Stimulated activated effector memory CD8-positive, alpha-beta T cell treated with anti-CD3 and anti-CD28 coated beads, Interleukin-12 subunit alpha, Interleukin-12 subunit beta, amount 100 ng/mL, for 72 hours (primary cell): ENCODE measurements at regions not wholly inside any gene's neighbourhood (a gene's known extent, or its start where the extent isn't known, plus 50 kb on each side); places are given as distances from the start of the nearest gene placed in this dataset.
"Not testable (repeated sequence)": the region's sequence is repeated elsewhere in the genome, so short reads cannot be mapped to it uniquely, and the experiment has no call there.

Experiments used
- ATAC-seq: fragments of 150-1000 bp; cut with Tn5 transposase; 2 replicates; pipeline ENCODE4 v1.10.0; 2021
- DNase-seq, 2 donors: peaks; one replicate each; pipeline ENCODE4 v3.0.0; 2021 to 2022; ENCODE audit warnings: low spot score in 2 of 2
- H3K27ac Mint-ChIP-seq: one replicate; pipeline ENCODE4 v1.8.0; 2022; ENCODE audit warnings: mild to moderate bottlenecking, mixed read lengths
- H3K36me3 Mint-ChIP-seq: one replicate; pipeline ENCODE4 v1.8.0; 2022; ENCODE audit warnings: mild to moderate bottlenecking, mixed read lengths
- H3K4me1 Mint-ChIP-seq: one replicate; pipeline ENCODE4 v1.8.0; 2022; ENCODE audit warnings: mixed read lengths
- H3K4me3 Mint-ChIP-seq: one replicate; pipeline ENCODE4 v1.8.0; 2022; ENCODE audit warnings: mild to moderate bottlenecking, mixed read lengths
- H3K9me3 Mint-ChIP-seq: one replicate; pipeline ENCODE4 v1.8.0; 2022; ENCODE audit warnings: mixed read lengths

DNA sequence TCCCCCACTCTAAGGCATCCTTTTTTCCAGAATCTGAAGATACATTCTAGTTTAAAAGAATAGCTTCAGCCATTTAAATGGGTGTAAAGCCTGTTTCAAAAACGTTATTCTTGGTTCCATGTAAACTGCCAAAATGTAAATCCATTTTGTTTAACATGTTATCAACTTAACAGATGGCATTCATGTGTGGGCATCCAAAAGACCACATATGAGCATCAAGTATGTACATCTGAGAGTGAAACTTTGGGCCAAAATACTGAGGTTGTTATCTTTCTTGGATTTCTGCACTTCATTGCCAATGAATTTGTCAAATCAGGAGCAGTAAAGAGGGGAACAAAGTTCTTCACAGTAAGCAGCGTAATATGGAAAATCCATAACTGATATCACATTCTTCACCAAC is 395.4 kb downstream of the ZNF804A start:
- no peak overlapping the region for H3K27ac Mint-ChIP-seq
- peaks cover 3% of the 10 kb centered on the region for H3K9me3 Mint-ChIP-seq
- no peak overlapping the region for H3K4me3 Mint-ChIP-seq
- no peaks in the 10 kb centered on the region for H3K4me1 Mint-ChIP-seq
- DNase-seq = no peak
- no peak for ATAC-seq
- H3K36me3 Mint-ChIP-seq = no peaks in the 10 kb centered on the region

DNA sequence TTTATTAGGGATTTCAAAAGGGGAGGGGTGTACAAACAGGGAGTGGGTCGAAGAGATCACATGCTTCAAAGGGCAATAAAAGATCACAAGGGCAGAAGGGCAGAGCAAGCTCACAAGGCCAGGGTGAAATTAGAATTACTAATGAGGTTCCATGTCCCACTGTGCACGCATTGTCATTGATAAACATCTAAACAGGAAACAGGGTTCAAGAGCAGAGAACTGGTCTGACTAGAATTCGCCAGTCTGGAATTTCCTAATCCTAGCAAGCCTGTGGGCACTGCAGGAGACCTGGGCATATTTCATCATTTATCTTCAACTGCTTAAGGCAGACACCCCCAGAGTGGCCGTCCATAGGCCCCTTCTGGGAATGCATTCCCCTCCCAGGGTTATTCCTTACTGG is 408.2 kb downstream of the ZNF804A start:
- no peak for ATAC-seq
- no peak for DNase-seq
- Mint-ChIP-seq H3K9me3 (peaks cover 30% of the 10 kb centered on the region), H3K27ac (no peak overlapping the region), H3K36me3 (no peaks in the 10 kb centered on the region), H3K4me1 (no peaks in the 10 kb centered on the region), H3K4me3 (no peak overlapping the region)

DNA sequence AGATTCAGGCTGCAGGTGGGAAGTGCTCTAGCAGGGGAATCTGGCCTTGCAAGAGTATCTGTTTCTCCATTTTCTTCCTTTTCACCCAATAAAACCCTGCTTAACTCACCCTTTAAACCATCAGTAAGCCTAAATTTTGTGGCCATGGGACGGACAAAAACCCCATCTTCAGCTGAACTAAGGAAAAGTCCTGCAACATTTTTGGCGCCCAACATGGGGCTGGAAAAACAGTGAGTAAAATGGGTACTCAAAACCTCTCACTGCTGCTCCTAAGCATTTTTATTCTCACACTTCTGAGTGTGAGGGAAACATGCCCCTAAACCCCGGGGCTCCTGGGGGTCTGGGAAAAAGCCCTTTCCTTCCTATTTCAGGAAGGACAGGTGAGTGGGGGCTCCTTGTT is 414.3 kb downstream of the ZNF804A start:
- Mint-ChIP-seq H3K27ac (no peak overlapping the region), H3K9me3 (peaks cover 32% of the 10 kb centered on the region), H3K4me1 (no peaks in the 10 kb centered on the region), H3K4me3 (no peak overlapping the region), H3K36me3 (no peaks in the 10 kb centered on the region)
- DNase-seq (no peak), ATAC-seq (no peak)

DNA sequence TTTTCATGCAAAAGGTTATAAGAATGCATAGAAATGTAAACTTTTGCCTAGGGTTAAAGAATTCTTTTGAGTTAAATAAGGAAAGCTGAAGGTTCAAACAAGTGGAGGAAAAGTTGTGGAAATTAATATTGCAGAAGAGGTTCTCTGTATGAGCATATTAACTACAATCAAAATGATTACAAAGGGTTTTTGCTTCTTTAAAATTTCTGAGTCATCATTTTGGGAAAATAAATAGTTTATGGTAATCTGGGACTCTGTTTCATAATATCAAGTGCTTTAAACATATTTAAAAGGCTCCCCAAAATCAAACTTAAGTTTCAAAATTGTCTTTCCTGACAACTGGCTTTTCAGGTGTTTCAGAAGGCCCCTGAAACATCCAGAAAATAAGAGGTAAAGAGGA is 415.7 kb downstream of the ZNF804A start:
- Mint-ChIP-seq H3K27ac (no peak overlapping the region), H3K4me3 (no peak overlapping the region), H3K4me1 (no peaks in the 10 kb centered on the region), H3K9me3 (peaks cover 24% of the 10 kb centered on the region), H3K36me3 (no peaks in the 10 kb centered on the region)
- DNase-seq (no peak), ATAC-seq (no peak)

DNA sequence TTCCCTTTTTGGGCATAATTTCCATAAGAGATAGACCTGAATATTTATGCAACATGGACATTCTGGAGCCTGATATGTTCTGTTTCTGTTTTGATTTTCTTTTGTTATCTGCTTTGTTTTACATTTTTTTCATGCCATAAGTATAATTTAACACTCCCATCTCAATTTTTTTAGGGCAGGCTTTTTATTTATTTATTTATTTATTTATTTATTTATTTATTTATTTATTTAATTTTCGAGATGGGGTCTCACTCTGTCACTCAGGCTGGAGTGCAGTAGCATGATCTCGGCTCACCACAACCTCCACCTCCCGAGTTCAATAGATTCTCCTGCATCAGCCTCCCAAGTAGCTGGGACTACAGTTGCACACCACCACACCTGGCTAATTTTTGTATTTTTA is 427.6 kb downstream of the ZNF804A start:
- not testable (repeated sequence) for H3K4me3 Mint-ChIP-seq, H3K27ac Mint-ChIP-seq, H3K4me1 Mint-ChIP-seq, H3K36me3 Mint-ChIP-seq, ATAC-seq, DNase-seq
- peaks cover 16% of the 10 kb centered on the region for H3K9me3 Mint-ChIP-seq

DNA sequence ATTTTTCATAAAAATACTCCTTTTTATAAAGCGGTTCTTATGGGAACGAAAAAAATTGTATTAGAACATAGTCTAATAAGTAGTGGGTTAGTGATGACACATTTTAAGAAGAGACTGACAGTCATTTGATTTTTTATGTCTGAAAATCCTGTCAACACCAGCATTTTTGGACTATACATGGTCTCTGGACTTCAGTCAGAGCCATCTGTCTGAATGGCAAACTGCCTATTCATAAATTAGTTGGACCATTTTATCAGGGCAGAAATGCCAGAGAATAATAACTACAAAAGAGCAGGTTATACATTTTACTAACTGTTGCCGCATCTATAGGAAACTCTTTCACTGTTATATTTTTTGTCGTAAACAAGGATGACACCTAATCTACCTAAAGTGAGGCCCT is 437.6 kb downstream of the ZNF804A start:
- no peak overlapping the region for H3K27ac Mint-ChIP-seq
- H3K36me3 Mint-ChIP-seq = no peaks in the 10 kb centered on the region
- no peak overlapping the region for H3K4me3 Mint-ChIP-seq
- ATAC-seq (no peak), DNase-seq (no peak)
- no peaks in the 10 kb centered on the region for H3K4me1 Mint-ChIP-seq
- peaks cover 20% of the 10 kb centered on the region for H3K9me3 Mint-ChIP-seq

DNA sequence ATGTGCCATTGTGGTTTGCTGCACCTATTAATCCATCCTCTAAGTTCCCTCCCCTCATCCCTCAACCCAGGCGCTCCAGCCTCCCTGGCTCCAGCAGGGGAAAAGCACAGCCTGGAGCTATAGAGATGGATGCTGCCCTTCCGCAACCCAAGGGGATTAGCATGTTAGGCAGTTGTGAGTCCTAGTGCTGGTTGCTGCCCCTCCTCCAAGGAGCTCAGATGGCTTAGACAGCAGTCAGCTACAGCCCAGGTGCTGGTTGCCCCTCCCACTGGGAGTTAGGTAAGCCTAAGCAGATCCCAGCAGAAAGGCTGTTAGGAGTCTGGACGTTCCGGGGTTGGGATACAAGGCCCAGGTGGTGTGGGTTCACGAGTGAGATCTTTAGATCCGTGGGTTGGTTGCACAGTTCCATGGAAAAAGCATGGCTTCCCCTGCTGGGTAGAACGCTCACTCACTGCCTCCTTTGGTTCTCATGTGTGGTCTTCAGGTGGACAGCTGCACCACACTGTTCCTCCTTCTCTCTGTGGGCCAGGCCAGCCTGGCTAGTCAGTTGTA is 446.1 kb downstream of the ZNF804A start:
- Mint-ChIP-seq H3K4me3 (no peak overlapping the region), H3K4me1 (no peaks in the 10 kb centered on the region), H3K9me3 (peaks cover 31% of the 10 kb centered on the region), H3K36me3 (no peaks in the 10 kb centered on the region), H3K27ac (no peak overlapping the region)
- DNase-seq (no peak), ATAC-seq (no peak)

DNA sequence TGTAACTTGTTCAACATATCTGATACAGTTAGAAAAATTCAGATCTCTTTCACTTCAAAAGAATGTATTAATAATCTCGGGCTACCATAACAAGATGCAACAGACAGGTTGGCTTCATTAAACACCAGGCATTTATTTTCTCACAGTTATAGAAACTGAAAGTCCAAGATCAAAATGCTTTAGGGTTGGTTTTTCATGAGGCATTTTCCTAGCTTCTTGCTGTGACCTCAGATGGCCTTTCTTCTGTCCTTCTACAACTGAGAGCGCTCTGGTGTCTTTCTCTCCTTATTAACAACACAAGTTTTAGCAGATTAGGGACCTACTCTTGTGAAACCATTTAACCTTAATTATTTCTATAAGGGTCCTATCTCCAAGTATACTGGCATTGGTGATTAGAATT is 452.5 kb downstream of the ZNF804A start:
- H3K4me1 Mint-ChIP-seq = no peaks in the 10 kb centered on the region
- ATAC-seq = no peak
- H3K36me3 Mint-ChIP-seq = no peaks in the 10 kb centered on the region
- no peak for DNase-seq
- H3K27ac Mint-ChIP-seq = no peak overlapping the region
- H3K9me3 Mint-ChIP-seq = peaks cover 19% of the 10 kb centered on the region
- H3K4me3 Mint-ChIP-seq = no peak overlapping the region

DNA sequence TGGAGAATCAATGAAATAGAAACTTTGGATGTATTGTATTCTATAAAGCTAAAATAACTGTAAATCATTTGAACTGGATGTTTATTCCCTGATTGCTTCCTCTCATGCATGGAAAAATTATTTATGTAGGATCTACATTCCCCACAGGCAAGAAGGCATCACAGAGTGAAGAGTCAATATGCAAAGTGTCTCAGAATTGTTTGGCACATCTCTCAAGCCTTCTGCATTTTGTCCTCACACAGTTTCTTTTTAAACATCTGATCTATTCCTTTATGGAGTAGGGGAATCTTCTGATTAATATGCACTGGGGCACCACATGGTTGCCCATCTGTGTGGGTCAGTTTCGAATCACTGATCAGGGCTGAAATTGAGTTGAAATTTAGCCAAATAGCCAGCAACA is 465.4 kb downstream of the ZNF804A start:
- ATAC-seq = no peak
- Mint-ChIP-seq H3K27ac (no peak overlapping the region), H3K4me1 (no peaks in the 10 kb centered on the region), H3K4me3 (no peak overlapping the region), H3K9me3 (peaks cover 12% of the 10 kb centered on the region), H3K36me3 (no peaks in the 10 kb centered on the region)
- no peak for DNase-seq

DNA sequence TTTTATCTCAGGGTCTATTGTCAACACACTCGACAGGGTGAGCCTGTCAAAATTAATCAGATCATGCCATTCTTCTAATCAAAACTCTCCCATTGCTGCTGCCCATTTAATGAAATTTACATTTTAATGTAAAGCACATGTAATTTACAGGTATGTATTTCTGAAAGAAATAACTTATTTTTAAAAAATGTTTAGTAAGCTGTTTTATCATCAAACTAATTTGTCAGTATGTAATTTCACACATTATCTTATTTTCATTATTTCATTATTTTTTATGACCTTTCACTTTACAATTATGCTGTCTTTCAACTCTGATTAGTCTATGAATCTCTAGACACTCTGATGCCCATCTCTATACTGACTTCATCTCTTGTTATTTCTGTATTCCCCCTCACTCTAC is 467.8 kb downstream of the ZNF804A start:
- Mint-ChIP-seq H3K4me3 (no peak overlapping the region), H3K27ac (no peak overlapping the region), H3K4me1 (no peaks in the 10 kb centered on the region), H3K9me3 (peaks cover 14% of the 10 kb centered on the region), H3K36me3 (no peaks in the 10 kb centered on the region)
- ATAC-seq (no peak), DNase-seq (no peak)

DNA sequence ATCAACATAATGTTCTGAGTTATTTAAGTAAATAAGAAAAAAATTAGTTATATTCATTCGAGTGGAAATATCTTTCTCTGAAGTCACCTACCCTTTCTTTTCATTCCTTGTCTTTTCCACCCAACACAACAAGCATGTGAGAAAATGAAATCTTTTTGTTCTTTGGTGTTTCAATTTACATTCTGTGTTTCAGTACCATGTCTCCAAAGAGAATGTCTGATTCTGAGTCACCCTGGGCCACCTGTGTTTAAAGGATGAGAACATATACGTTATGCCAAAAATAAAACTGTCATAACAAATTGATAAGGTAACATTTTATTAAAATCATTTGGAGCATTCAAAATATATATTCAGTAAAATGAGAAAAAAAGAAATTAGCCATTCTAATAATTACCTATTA is 470.8 kb downstream of the ZNF804A start:
- H3K4me3 Mint-ChIP-seq = no peak overlapping the region
- no peaks in the 10 kb centered on the region for H3K36me3 Mint-ChIP-seq
- no peak overlapping the region for H3K27ac Mint-ChIP-seq
- H3K9me3 Mint-ChIP-seq = peaks cover 14% of the 10 kb centered on the region
- H3K4me1 Mint-ChIP-seq = no peaks in the 10 kb centered on the region
- DNase-seq (no peak), ATAC-seq (no peak)

DNA sequence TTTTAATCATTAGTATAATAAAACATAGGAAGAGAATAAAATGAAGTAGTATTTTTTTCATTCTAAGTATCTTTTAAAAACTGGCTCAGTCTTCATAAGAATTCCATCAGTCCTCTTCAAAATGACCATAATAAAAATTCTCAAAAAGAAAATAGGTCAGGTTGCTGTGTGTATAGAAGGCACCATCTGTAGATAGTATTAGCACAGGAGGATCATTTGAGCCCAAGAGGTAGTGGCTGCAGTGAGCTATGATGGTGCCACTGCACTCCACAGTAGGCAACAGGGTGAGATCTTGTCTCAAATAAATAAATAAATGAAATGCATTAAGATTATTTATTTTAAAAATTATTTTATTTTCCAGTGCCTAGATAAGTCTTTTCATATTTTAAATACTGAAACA is 475.8 kb downstream of the ZNF804A start:
- ATAC-seq (no peak), DNase-seq (no peak)
- Mint-ChIP-seq H3K9me3 (peaks cover 6% of the 10 kb centered on the region), H3K27ac (no peak overlapping the region), H3K4me1 (no peaks in the 10 kb centered on the region), H3K4me3 (no peak overlapping the region), H3K36me3 (no peaks in the 10 kb centered on the region)

DNA sequence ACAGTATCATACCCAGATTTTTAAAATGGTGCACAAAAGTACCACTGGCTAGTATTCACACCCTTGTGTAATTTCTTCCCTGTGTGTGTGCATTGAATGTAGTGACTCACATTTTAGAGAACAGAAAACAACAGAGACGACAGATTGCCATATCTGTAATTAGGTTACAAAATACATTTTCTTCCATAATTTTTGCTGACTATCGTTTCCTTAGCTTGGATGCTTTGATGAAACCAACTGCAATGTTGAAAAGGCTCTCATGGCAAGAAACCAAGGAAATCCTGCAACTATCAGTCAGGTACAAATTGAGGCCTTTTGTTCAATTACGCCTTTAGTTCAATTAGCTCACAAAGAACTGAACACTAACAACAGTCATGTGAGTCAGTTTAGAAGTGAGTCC is 484.4 kb downstream of the ZNF804A start:
- H3K4me1 Mint-ChIP-seq = no peaks in the 10 kb centered on the region
- H3K4me3 Mint-ChIP-seq = no peak overlapping the region
- no peaks in the 10 kb centered on the region for H3K36me3 Mint-ChIP-seq
- DNase-seq = no peak
- ATAC-seq = no peak
- H3K27ac Mint-ChIP-seq = no peak overlapping the region
- peaks cover 13% of the 10 kb centered on the region for H3K9me3 Mint-ChIP-seq

DNA sequence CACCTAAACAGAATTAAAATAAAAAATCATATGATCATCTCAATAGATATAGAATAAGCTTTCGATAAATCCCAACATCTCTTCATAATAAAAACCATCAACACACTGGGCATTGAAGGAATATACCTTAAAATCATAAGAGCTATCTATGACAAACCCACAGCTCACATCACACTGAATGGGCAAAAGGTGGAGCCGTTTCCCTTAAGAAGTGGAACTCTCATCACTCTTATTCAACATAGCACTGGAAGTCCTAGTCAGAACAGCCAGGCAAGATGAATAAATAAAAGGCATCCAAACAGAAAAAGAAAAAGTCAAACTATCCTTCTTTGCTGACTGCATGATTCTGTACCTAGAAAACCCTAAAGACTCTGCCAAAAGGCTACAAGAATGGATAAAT is 510.3 kb downstream of the ZNF804A start:
- ATAC-seq = no peak
- no peaks in the 10 kb centered on the region for H3K4me1 Mint-ChIP-seq
- H3K9me3 Mint-ChIP-seq = peaks cover 12% of the 10 kb centered on the region

DNA sequence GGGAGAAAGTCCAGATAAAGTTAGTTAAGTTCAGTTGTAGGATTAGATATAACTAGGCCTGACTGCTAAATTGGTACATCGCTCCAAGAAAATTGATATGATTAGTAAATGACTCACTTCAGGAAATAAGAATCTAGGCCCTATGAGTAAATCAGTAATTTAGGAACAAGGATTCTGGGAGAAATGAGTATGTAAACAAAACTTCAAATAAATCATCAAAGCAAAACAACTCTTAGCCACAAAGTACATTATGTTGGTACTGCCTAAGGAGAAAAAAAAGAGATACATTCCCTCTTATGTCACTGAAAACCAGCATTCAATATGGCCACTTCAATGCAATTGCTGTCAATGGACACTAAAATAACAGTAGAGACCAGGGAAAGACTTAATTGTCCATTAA is 529.1 kb downstream of the ZNF804A start:
- H3K27ac Mint-ChIP-seq = no peak overlapping the region
- H3K4me3 Mint-ChIP-seq = no peak overlapping the region
- no peaks in the 10 kb centered on the region for H3K4me1 Mint-ChIP-seq
- DNase-seq (no peak), ATAC-seq (no peak)
- H3K36me3 Mint-ChIP-seq = no peaks in the 10 kb centered on the region
- H3K9me3 Mint-ChIP-seq = peaks cover 9% of the 10 kb centered on the region

More for the DNA sequence above, 510.3 kb downstream of the ZNF804A start:
- Mint-ChIP-seq H3K4me3 (no peak overlapping the region), H3K27ac (no peak overlapping the region), H3K36me3 (no peaks in the 10 kb centered on the region)
- DNase-seq = no peak

DNA sequence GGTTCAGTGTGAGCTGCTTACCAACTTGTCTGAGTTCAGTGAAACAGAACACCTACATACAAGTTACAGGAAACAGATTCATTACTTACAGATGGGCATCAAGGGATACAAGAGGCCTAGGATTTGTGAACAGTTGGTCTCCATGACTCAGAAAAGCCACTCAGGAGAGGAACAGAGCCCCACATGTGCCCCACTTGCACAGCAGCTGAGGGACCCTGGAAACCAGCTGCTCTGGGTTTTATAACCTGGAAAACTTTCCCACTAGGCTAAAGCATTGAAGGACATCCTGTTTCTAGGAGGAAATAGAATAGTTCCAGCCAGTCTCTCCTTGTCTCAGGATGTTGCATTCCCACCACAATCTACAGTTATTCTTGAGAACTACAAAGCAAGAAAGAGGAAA is 530.0 kb downstream of the ZNF804A start:
- Mint-ChIP-seq H3K27ac (no peak overlapping the region), H3K4me1 (no peaks in the 10 kb centered on the region), H3K9me3 (peaks cover 6% of the 10 kb centered on the region), H3K4me3 (no peak overlapping the region), H3K36me3 (no peaks in the 10 kb centered on the region)
- ATAC-seq (no peak), DNase-seq (no peak)

DNA sequence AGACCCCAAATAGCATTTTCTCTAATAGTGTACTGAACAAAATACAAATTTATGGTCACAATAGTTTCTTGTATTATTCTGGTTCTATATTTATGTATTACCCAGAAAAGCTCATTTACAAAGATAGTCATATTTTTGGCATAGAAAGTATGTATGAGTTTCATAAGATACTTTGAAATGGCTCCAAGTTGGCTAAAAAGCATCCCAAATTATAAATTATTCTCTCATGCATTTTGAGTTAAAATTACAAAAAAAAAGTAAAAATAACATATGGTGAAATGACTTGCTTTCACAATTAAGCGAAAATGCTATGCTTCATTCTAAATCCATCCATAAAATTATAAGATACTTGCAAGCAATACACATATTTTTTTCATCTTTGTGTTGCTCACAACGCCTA is 530.7 kb downstream of the ZNF804A start:
- peaks cover 4% of the 10 kb centered on the region for H3K9me3 Mint-ChIP-seq
- no peaks in the 10 kb centered on the region for H3K36me3 Mint-ChIP-seq
- DNase-seq (no peak), ATAC-seq (no peak)
- no peak overlapping the region for H3K4me3 Mint-ChIP-seq
- no peak overlapping the region for H3K27ac Mint-ChIP-seq
- H3K4me1 Mint-ChIP-seq = no peaks in the 10 kb centered on the region
